ENCODE measurements at regions not wholly inside any gene's neighbourhood (a gene's known extent, or its start where the extent isn't known, plus 50 kb on each side); places are given as distances from the start of the nearest gene placed in this dataset.

DNA sequence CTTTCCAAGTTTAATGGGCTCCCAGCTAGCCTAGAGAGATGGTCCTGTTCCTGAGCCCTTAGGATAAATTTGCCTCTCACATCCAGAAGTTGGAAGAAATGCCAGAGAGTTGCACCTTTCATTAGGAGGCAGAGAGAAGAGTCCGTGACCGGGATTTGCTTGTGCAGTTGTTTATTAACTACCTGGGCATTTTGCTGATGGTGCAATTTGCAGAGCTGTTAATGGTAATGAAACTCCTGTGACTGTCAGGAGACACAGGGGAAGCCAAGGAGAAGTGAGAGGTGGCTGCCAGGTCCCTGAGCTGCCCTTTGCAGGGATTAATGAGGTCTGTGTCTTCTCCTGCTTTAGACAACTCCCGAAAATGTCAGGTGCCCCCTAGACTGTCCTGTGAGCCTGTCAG is 69.1 kb upstream of the B3GAT1 start:
- TF ChIP-seq, protein P1, sequence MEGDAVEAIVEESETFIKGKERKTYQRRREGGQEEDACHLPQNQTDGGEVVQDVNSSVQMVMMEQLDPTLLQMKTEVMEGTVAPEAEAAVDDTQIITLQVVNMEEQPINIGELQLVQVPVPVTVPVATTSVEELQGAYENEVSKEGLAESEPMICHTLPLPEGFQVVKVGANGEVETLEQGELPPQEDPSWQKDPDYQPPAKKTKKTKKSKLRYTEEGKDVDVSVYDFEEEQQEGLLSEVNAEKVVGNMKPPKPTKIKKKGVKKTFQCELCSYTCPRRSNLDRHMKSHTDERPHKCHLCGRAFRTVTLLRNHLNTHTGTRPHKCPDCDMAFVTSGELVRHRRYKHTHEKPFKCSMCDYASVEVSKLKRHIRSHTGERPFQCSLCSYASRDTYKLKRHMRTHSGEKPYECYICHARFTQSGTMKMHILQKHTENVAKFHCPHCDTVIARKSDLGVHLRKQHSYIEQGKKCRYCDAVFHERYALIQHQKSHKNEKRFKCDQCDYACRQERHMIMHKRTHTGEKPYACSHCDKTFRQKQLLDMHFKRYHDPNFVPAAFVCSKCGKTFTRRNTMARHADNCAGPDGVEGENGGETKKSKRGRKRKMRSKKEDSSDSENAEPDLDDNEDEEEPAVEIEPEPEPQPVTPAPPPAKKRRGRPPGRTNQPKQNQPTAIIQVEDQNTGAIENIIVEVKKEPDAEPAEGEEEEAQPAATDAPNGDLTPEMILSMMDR (IDR thresholded peaks at IDR 0.05; ENCODE audit: low read depth, low read length): no peak
- no peak for TF ChIP-seq EZH2phosphoT487 (IDR thresholded peaks at IDR 0.05; ENCODE audit: low read depth)
- H3K27me3 ChIP-seq (ENCODE audit: low read depth, low read length): peaks cover 3% of the 10 kb centered on the region; the same call in 1 of the 2 replicates
- no peaks in the 10 kb centered on the region for H3K4me1 ChIP-seq (ENCODE audit: low read length)
- no peaks in the 10 kb centered on the region for H3K36me3 ChIP-seq (replicated peaks; ENCODE audit: low read depth, low read length)
- H4K20me1 ChIP-seq (ENCODE audit: insufficient read depth, low read length): no peaks in the 10 kb centered on the region
- no peaks in the 10 kb centered on the region for H3K79me2 ChIP-seq (ENCODE audit: low read length)
- no peak overlapping the region for H2AFZ ChIP-seq (ENCODE audit: low read depth, low read length)
- H3K4me3 ChIP-seq (ENCODE audit: low read length): no peak overlapping the region
- H3K27ac ChIP-seq (ENCODE audit: low read length): no peak overlapping the region
- H3K9ac ChIP-seq (ENCODE audit: low read length): no peak overlapping the region
- H3K4me2 ChIP-seq (ENCODE audit: low read length): no peak overlapping the region
- no peaks in the 10 kb centered on the region for H3K9me3 ChIP-seq (ENCODE audit: insufficient read depth, low read length)

DNA sequence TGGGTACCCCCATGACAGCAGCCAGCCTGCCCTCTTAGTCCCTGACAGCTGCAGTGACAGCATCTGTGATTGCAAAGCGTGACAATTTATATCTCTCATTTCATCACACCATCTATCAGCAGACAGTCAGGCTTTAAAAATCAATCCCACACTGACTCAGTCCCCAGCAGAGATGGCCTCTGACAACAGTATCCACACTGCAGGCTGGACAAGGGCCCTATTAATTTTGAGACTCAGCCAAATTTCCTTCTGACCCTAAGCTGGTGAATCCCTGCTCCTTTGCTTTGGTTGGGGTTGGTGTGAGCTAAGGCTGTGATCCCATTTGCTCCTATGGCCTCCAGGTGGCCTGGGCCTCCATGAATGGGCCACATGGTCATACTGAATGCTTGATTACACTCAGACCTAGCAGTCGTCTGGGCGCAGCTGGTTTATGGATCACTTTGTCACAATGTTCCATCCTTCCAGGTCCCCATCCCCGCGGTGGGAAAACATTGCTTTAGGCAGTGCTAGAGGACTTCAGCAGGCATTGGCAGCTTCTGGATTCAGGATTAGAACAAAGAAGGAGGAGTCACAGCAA is 68.2 kb upstream of the B3GAT1 start:
- no peak overlapping the region for H3K4me3 ChIP-seq (ENCODE audit: low read length)
- H3K9ac ChIP-seq (ENCODE audit: low read length): no peak overlapping the region
- H3K27me3 ChIP-seq (ENCODE audit: low read depth, low read length): peaks cover 3% of the 10 kb centered on the region; the same call in 1 of the 2 replicates
- TF ChIP-seq, protein P1 (IDR thresholded peaks at IDR 0.05; ENCODE audit: low read depth, low read length): no peak
- TF ChIP-seq EZH2phosphoT487 (IDR thresholded peaks at IDR 0.05; ENCODE audit: low read depth): no peak
- no peaks in the 10 kb centered on the region for H3K4me1 ChIP-seq (ENCODE audit: low read length)
- no peak overlapping the region for H3K27ac ChIP-seq (ENCODE audit: low read length)
- H2AFZ ChIP-seq (ENCODE audit: low read depth, low read length): no peak overlapping the region
- H3K9me3 ChIP-seq (ENCODE audit: insufficient read depth, low read length): no peaks in the 10 kb centered on the region
- no peak overlapping the region for H3K4me2 ChIP-seq (ENCODE audit: low read length)
- no peaks in the 10 kb centered on the region for H4K20me1 ChIP-seq (ENCODE audit: insufficient read depth, low read length)
- H3K36me3 ChIP-seq (replicated peaks; ENCODE audit: low read depth, low read length): no peaks in the 10 kb centered on the region
- H3K79me2 ChIP-seq (ENCODE audit: low read length): no peaks in the 10 kb centered on the region

DNA sequence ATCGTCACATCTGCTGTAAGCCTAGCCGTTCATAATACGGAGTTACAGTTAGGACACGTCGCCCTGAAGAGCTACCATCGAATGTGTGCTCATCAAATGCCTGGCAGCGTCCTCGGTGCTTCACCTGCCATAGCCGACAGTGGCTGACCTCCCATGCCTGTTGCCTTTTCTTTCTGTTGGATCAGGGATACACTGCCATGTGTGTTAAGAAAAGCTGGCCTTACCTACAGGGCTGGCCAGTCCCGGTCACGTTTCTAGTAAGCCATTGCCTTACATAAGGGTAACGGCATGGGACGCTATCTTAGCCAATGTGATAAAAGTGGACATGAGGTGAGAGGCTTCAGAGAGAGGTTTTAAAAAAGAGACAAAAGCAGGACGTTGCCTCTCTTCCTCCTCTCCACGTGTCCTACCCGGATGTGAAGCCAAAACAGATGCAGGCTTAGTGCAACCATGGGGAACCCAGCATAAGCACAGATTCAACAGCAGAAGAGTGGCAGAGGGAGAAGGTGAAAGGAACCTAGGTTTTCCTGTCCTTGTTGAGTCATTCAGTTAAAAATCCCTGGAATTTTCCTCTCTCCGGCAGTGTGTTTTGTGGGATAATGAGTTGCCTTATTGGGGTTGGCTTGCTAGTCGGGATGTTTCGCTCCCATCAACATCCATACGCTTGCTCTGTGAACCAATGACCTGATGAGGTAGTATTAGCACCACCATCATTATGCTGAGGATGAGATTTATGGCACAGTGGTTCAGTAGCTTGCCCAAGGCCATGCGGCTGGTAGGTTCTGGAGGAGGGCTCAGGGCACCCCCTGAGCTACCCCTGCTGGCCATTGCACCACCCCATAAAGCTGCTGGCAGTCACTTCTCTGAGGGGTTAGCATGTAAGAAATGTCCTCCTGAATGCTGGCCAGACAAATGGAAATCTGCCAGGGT is 67.4 kb upstream of the B3GAT1 start:
- no peak overlapping the region for H3K4me2 ChIP-seq (ENCODE audit: low read length)
- H3K79me2 ChIP-seq (ENCODE audit: low read length): no peaks in the 10 kb centered on the region
- no peaks in the 10 kb centered on the region for H3K4me1 ChIP-seq (ENCODE audit: low read length)
- no peaks in the 10 kb centered on the region for H3K9me3 ChIP-seq (ENCODE audit: insufficient read depth, low read length)
- no peaks in the 10 kb centered on the region for H3K36me3 ChIP-seq (replicated peaks; ENCODE audit: low read depth, low read length)
- no peak overlapping the region for H3K4me3 ChIP-seq (ENCODE audit: low read length)
- peaks cover 3% of the 10 kb centered on the region; the same call in 1 of the 2 replicates for H3K27me3 ChIP-seq (ENCODE audit: low read depth, low read length)
- H3K27ac ChIP-seq (ENCODE audit: low read length): no peak overlapping the region
- TF ChIP-seq EZH2phosphoT487 (IDR thresholded peaks at IDR 0.05; ENCODE audit: low read depth): no peak
- TF ChIP-seq, protein P1 (IDR thresholded peaks at IDR 0.05; ENCODE audit: low read depth, low read length): no peak
- H3K9ac ChIP-seq (ENCODE audit: low read length): no peak overlapping the region
- no peaks in the 10 kb centered on the region for H4K20me1 ChIP-seq (ENCODE audit: insufficient read depth, low read length)
- no peak overlapping the region for H2AFZ ChIP-seq (ENCODE audit: low read depth, low read length)

DNA sequence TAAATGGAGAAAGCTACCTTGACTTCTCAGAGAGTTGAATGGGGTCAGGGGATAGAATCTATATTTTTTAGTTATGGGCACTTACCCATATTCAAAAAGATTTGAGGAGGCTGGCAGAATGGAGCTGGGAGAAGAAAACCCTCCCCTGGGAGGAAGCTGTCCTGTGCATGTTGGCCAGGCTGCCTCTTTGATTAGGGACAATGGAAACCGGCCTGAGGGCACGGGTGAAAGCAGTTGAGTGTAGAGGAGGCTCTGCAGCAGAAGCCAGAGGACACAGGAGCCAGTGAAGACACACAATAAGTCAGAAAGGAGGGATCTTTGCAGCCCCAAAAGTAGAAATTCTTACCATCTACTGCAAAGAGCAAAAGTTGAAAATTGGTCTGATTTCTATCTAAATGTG is 66.6 kb upstream of the B3GAT1 start:
- no peaks in the 10 kb centered on the region for H3K36me3 ChIP-seq (replicated peaks; ENCODE audit: low read depth, low read length)
- no peaks in the 10 kb centered on the region for H3K9me3 ChIP-seq (ENCODE audit: insufficient read depth, low read length)
- peaks cover 3% of the 10 kb centered on the region; the same call in 1 of the 2 replicates for H3K27me3 ChIP-seq (ENCODE audit: low read depth, low read length)
- H3K9ac ChIP-seq (ENCODE audit: low read length): no peak overlapping the region
- no peaks in the 10 kb centered on the region for H4K20me1 ChIP-seq (ENCODE audit: insufficient read depth, low read length)
- H3K4me1 ChIP-seq (ENCODE audit: low read length): no peaks in the 10 kb centered on the region
- no peaks in the 10 kb centered on the region for H3K79me2 ChIP-seq (ENCODE audit: low read length)
- H3K4me3 ChIP-seq (ENCODE audit: low read length): no peak overlapping the region
- TF ChIP-seq, protein P1 (IDR thresholded peaks at IDR 0.05; ENCODE audit: low read depth, low read length): no peak
- no peak for TF ChIP-seq EZH2phosphoT487 (IDR thresholded peaks at IDR 0.05; ENCODE audit: low read depth)
- H2AFZ ChIP-seq (ENCODE audit: low read depth, low read length): no peak overlapping the region
- H3K27ac ChIP-seq (ENCODE audit: low read length): no peak overlapping the region
- no peak overlapping the region for H3K4me2 ChIP-seq (ENCODE audit: low read length)
